GM10266 (cell line): ENCODE measurements at regions not wholly inside any gene's neighbourhood (a gene's known extent, or its start where the extent isn't known, plus 50 kb on each side); places are given as distances from the start of the nearest gene placed in this dataset.

Experiments
- DNase-seq: peaks from one replicate; pipeline ENCODE4 v3.0.0; 2012; ENCODE audit errors: extremely low spot score
- CTCF ChIP-seq: IDR thresholded peaks from 2 replicates; pipeline ENCODE4 v1.5.1; 2012; ENCODE audit warnings: mild to moderate bottlenecking, low read depth; ENCODE audit not compliant: control insufficient read depth, insufficient read depth; ENCODE audit errors: missing control alignments

DNA sequence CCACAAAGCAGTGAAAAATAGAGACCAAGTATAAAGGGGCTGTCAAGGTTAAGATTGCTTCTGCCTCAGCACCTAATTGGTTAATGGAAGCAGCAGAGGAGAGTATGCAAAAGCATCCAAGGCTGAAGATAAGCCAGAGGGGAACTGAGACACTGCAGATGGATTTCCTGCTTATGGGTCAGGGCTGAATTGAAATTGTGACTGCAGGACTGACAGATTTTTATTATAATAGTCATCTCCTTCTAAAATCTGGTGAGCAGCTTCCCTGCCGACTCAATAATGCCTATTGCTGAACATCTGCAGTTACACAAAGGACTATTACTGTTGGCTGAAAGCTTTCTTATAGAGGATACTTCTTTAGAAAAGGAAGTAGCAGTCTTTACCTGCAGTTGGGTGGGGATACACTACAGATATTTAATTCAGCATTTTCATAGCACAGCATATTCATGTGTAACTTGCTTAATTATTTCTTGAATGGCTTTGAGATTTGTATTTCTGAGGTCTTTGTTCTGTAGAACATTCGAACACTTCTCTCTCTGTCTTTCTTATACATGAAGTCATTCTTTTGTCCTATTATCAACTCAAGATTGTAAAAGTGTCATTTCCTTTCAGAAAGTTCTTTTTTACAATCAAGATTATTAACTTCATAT is 363.0 kb upstream of the RIOK2 start:
- DNase-seq, result no peak
- no peak for TF ChIP-seq CTCF

GRCh38 chr5:97547430-97547829 is 364.4 kb upstream of the RIOK2 start:
- no peak for DNase-seq
- TF ChIP-seq CTCF, result no peak

DNA sequence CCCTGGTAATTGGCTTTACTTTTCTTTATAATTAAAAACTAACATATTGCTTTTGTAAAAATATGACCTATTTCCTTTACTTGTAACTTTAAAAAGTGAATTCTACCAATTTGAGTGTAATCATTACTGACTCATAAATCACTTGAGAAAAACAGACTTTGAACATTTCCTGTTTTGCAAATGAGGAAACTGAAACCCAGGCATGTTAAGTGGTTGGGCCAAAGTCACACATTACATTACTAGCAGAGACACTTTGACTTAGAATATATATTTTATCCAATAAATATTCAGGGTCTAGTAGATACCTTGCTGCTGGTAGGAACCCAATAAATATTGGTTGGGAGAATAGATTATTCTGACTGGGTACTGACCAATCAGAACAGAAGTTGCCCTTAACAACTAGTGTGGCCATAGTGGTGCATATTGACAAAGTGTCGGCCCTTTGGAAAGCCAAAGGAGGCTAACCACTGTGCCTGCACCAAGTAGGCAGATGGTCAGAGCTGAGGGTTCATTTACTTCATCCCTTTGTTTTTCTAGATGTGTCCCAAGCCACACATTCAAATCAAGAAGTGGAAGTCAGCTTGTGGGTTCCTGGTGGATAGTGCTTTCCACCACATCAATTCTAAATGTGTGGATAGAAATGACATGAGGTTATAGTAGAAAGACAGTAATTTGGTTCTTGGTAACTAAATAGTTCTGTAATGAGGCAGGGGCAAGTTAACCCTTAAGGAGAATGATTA is 365.1 kb upstream of the RIOK2 start:
- DNase-seq, result no peak
- no peak for TF ChIP-seq CTCF

DNA sequence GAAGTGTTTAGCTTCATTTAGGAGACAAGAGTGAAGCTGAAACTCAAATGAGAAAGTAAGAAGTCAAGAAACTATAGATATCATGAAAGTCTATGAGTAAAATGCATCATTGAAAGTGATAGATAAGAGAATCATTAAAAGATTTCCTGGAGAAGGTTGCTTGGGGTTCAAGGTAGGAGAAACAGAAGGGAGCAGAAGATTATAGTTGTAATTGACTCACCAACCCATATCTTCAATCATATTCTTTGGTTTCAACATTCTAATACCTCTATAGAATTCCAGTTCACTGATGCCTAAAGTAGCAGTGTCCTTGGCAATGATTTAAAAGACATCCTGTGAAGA is 365.7 kb upstream of the RIOK2 start:
- TF ChIP-seq CTCF, result no peak
- DNase-seq, result no peak

- no peak for TF ChIP-seq CTCF
- DNase-seq, result no peak
Observed at GRCh38 chr5:97549496-97549895, 366.4 kb upstream of the RIOK2 start.

- no peak for DNase-seq
Observed at GRCh38 chr5:97550164-97550563, 367.1 kb upstream of the RIOK2 start.

More at GRCh38 chr5:97550164-97550563, 367.1 kb upstream of the RIOK2 start:
- no peak for TF ChIP-seq CTCF
